COLO829 (cell line): ENCODE measurements at regions not wholly inside any gene's neighbourhood (a gene's known extent, or its start where the extent isn't known, plus 50 kb on each side); places are given as distances from the start of the nearest gene placed in this dataset.

ENCODE experiments used
- DNase-seq: peaks from one replicate; pipeline ENCODE4 v3.0.0; 2012; ENCODE audit warnings: low spot score

DNA sequence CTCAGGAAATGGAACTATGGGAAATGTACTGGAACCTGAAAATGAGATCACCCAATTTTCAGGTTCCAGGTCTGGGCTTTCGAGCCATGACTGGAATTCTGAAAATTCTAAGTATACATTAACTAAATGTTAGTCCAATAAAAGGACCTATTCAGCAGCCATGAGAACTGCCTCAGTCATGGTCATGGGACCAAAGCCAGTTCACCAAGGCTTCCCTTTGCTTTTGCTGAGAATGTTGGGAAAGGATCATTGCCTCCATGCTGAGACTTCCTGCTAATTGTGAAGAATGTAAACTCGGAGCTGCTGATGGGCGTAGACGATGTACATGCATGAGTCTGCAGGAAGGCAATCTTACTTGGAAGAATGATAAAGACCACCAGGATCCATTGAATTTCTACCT is 624.4 kb upstream of the SOX11 start:
- DNase-seq: peak; percentile 9

GRCh38 chr2:5070257-5070656 is 621.9 kb upstream of the SOX11 start:
- no peak for DNase-seq

GRCh38 chr2:5074733-5075132 is 617.5 kb upstream of the SOX11 start:
- no peak for DNase-seq

- peak; percentile 2 for DNase-seq
These were observed 615.6 kb upstream of the SOX11 start for GRCh38 chr2:5076599-5076998.

- peak; percentile 56 for DNase-seq
These were observed 614.6 kb upstream of the SOX11 start for GRCh38 chr2:5077479-5078089.

- DNase-seq: no peak
These were observed 608.8 kb upstream of the SOX11 start for GRCh38 chr2:5083402-5083801.

- no peak for DNase-seq
These were observed 602.8 kb upstream of the SOX11 start for GRCh38 chr2:5089409-5089808.

DNA sequence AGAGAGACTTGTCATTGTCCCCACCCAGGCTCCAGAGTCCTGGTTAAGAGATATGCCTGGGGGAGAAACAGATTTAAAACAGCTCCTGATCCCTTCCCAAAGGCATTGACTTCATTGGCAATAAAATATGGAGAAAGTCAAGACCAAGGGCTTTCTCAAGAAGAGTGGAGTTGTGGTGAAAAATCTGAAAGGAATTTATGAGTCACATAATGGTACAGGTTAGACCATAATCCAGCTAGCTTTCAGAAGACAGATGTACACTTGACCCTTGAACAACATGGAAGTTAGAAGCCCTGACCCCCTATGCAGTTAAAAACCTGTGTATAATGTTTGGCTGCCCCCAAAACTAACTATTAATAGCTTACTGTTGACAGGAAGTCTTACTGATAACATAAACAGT is 599.1 kb upstream of the SOX11 start:
- DNase-seq: no peak

GRCh38 chr2:5093518-5093917 is 598.7 kb upstream of the SOX11 start:
- DNase-seq: no peak

- no peak for DNase-seq
These were observed 598.0 kb upstream of the SOX11 start for GRCh38 chr2:5094192-5094591.

DNA sequence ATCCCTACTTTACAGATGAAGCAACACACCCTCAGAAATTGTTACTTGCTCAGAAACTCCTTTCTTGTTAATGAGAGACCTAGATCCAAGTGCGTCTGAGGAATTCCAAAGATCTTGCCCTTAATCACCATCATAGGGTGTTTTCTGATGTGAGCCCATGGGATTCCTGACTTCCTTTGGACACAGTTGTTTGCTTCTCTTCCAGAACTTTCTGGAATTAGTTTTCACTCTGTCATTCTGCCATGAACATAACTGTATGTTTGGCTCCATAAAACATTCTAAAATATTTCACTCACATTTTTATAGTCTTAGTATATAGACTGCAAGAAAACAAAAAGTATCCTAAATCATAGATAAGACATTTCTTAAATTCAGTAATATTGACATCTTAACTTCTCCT is 593.9 kb upstream of the SOX11 start:
- no peak for DNase-seq

DNA sequence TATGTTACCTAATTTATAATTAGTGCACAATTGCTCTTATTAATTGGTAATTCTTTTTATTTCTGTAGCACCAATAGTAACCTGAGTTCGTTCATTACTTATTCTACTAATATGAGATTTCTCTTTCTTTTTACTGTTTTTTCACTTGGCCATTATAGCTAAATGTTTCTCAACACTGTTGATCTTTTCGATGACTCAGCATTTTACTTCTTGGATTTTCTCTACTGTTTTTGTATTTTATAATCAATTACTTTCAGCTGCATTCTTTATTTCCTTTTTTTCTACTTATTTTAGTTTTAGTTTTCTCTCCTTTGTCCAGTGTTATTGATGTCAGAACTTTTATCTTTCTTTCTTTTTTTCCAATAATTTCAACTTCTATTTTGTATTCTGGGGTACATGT is 589.4 kb upstream of the SOX11 start:
- no peak for DNase-seq

- DNase-seq: peak; percentile 67
These were observed 580.6 kb upstream of the SOX11 start for GRCh38 chr2:5111581-5111980.

- no peak for DNase-seq
These were observed 573.1 kb upstream of the SOX11 start for GRCh38 chr2:5119046-5119445.

GRCh38 chr2:5121121-5121520 is 571.1 kb upstream of the SOX11 start:
- no peak for DNase-seq

GRCh38 chr2:5121642-5122041 is 570.5 kb upstream of the SOX11 start:
- no peak for DNase-seq

GRCh38 chr2:5123582-5124196 is 568.5 kb upstream of the SOX11 start:
- no peak for DNase-seq

- no peak for DNase-seq
These were observed 567.0 kb upstream of the SOX11 start for GRCh38 chr2:5125017-5125730.

GRCh38 chr2:5132281-5132680 is 559.9 kb upstream of the SOX11 start:
- DNase-seq: peak; percentile 74

DNA sequence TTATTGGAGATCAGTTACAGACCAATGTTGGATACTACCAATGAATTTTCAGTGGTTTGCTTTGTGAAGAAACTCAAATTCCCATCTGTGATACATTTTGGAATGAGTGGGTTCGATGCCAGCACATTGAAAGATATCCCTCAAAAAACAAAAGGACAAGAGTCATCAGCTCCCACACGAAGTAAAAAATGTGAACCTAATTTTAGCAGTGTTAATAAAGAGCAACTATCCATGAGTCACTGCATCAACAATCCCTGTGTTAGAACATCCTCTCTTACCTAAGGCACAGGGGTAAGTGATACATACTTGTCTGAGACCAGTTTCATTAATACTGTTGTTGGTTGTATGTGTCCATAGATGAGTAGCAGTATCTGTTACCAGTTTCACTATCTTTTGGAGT is 551.8 kb upstream of the SOX11 start:
- peak; percentile 35 for DNase-seq

DNA sequence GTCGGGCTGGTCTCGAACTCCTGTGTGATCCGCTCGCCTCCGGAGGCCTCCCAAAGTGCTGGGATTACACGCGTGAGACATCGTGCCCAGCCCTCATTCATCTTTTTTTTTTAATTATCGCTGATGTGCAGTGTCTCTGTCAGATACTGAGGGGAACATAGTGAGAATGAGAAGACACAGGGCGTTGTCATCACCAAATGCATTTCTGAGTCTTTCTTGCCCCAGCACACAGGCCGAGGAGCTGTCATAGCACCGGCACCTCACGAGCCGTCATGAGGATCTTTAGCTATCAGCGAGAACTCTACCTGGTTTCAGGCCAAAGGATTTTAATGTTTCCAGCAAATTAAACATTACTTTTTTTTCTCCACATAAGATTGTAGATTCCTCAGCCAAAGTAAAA is 548.0 kb upstream of the SOX11 start:
- DNase-seq: no peak

GRCh38 chr2:5145053-5145452 is 547.1 kb upstream of the SOX11 start:
- DNase-seq: no peak

DNA sequence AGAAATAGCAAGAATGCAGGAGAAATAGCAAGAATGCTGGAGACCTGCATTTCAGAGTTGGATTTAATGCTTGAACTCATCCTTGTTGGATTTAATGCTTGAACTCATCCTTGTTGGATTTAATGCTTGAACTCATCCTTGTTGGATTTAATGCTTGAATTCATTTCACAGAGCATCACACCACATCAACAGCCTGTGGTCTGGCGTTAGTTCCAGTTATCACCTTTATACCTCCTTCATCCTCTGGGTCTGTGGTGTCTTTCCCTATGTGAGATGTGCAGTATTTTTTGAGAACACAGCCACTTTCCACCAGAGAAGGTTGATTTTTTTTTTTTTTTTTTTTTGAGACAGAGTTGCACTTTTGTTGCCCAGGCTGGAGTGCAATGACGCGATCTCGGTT is 546.4 kb upstream of the SOX11 start:
- no peak for DNase-seq
